ENCODE measurements at regions not wholly inside any gene's neighbourhood (a gene's known extent, or its start where the extent isn't known, plus 50 kb on each side); places are given as distances from the start of the nearest gene placed in this dataset.

DNA sequence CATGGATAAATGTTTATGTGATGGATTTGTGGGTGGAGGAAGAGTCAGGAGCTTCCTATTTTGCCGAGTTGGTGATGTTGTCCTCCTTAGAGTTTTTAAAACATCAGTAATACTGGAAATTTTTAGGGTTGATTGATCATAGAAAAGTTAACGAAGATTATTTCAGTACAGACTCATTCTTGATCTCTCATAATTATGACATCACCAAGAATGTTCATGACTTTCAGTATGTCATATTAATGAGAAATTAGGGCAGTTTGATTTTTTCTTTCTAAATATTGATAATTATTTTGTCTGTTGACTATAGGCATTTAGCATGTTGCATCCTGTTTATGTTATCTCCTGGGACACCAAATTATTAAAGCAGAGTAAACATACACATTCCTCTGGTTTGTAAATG is 512.2 kb downstream of the CD109 start:
- TF ChIP-seq, protein P1, sequence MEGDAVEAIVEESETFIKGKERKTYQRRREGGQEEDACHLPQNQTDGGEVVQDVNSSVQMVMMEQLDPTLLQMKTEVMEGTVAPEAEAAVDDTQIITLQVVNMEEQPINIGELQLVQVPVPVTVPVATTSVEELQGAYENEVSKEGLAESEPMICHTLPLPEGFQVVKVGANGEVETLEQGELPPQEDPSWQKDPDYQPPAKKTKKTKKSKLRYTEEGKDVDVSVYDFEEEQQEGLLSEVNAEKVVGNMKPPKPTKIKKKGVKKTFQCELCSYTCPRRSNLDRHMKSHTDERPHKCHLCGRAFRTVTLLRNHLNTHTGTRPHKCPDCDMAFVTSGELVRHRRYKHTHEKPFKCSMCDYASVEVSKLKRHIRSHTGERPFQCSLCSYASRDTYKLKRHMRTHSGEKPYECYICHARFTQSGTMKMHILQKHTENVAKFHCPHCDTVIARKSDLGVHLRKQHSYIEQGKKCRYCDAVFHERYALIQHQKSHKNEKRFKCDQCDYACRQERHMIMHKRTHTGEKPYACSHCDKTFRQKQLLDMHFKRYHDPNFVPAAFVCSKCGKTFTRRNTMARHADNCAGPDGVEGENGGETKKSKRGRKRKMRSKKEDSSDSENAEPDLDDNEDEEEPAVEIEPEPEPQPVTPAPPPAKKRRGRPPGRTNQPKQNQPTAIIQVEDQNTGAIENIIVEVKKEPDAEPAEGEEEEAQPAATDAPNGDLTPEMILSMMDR (IDR thresholded peaks at IDR 0.05), result no peak
- no peak for TF ChIP-seq EZH2 (IDR thresholded peaks at IDR 0.05; ENCODE audit: borderline replicate concordance, insufficient read depth, low read depth, low read length, poor library complexity, severe bottlenecking)
